ENCODE measurements at regions not wholly inside any gene's neighbourhood (a gene's known extent, or its start where the extent isn't known, plus 50 kb on each side); places are given as distances from the start of the nearest gene placed in this dataset.
"Not testable (repeated sequence)": the region's sequence is repeated elsewhere in the genome, so short reads cannot be mapped to it uniquely, and the experiment has no call there.

DNA sequence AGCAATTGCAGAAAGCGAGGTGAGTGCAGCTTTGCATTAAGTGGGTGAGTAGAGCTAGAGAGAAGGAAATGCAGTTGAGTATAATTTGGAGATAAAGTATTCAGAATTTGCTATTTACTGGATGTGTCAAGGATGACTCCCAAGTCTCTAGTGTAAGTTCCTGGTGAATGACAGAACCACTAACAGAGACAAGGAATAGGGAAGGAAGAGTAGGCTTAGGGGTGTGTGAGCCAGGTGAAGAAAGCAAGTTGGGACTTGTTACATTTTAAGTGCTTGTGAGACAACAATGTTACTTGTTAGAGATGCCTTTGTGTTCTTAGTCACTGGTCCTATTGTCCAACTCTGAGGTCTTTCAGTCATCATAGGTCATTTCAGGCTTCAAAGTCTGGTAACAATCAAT lies 70.8 kb downstream of the TBC1D26 start:
- H3K9me3 Mint-ChIP-seq; ATAC-seq (ENCODE audit: low read depth); H3K4me3 Mint-ChIP-seq; CTCF ChIA-PET; DNase-seq; H3K4me1 Mint-ChIP-seq; POLR2A ChIA-PET; H3K36me3 Mint-ChIP-seq (ENCODE audit: low read depth); H3K27ac Mint-ChIP-seq; H3K27me3 Mint-ChIP-seq; intact Hi-C loops (cut with micrococcal nuclease): not testable (repeated sequence)

DNA sequence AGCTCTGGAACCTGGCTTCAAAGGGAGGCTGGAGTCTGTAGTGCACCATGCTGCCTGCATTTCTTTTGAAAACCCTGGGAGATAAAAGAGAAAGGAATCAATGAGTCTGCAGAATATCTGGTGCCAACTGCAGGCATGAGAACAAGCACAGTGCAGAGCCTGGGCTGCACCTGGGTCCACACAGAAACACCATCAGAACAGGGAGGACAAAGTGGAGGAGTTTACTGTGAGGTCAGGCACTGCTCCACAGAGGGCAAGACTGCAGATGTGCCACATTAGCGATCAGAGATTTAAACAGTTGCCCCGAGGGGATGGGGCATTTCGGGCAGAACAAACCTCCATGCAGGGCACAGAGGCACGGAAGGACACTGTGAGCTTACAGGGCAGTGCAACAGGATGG lies 74.7 kb downstream of the TBC1D26 start:
- DNase-seq; intact Hi-C loops (cut with micrococcal nuclease); H3K36me3 Mint-ChIP-seq (ENCODE audit: low read depth); H3K27me3 Mint-ChIP-seq; POLR2A ChIA-PET; H3K9me3 Mint-ChIP-seq; CTCF ChIA-PET; ATAC-seq (ENCODE audit: low read depth); H3K4me3 Mint-ChIP-seq; H3K4me1 Mint-ChIP-seq; H3K27ac Mint-ChIP-seq: not testable (repeated sequence)

DNA sequence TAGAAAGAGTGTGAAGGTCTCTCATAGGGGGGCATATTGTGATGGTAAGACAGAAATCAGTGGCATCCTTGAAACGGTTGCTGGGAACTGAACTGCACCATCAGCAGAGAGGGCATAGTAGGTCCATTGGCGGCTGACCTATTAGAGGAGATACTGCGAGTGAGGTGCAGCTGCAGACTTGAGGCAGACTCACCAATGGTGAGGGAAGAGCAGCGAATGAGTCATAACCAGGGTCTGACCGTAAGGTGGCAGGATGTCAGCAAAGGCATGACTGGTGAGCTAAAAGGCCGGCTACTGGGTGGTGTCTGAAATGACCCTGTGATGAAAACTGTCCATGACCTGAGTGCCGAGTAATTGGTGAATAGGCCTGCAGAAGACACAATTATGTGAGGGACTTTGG lies 81.3 kb downstream of the TBC1D26 start:
- H3K27me3 Mint-ChIP-seq; DNase-seq; H3K27ac Mint-ChIP-seq; ATAC-seq (ENCODE audit: low read depth); H3K4me1 Mint-ChIP-seq; H3K36me3 Mint-ChIP-seq (ENCODE audit: low read depth); H3K4me3 Mint-ChIP-seq; H3K9me3 Mint-ChIP-seq; POLR2A ChIA-PET; CTCF ChIA-PET; intact Hi-C loops (cut with micrococcal nuclease): not testable (repeated sequence)

DNA sequence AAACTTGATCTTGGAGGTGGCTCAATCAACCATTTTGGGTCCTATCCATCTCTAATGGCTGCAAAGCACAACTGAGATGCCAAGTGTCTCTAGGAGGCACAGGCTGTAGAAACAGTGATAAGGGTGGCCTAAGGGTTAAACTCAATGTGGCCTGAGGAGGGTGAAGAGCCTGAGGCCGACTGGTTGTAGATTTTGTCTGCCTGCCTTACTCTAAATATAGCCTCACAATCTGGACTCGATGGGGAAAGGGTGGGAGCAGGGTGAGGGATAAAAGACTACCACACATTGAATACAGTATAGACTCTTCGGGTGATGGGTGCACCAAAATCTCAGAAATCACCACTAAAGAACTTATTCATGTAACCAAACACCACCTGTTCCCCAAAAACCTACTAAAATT lies 81.9 kb downstream of the TBC1D26 start:
- H3K27ac Mint-ChIP-seq; DNase-seq; ATAC-seq (ENCODE audit: low read depth); intact Hi-C loops (cut with micrococcal nuclease); H3K4me3 Mint-ChIP-seq; CTCF ChIA-PET; POLR2A ChIA-PET; H3K9me3 Mint-ChIP-seq; H3K27me3 Mint-ChIP-seq; H3K4me1 Mint-ChIP-seq; H3K36me3 Mint-ChIP-seq (ENCODE audit: low read depth): not testable (repeated sequence)

DNA sequence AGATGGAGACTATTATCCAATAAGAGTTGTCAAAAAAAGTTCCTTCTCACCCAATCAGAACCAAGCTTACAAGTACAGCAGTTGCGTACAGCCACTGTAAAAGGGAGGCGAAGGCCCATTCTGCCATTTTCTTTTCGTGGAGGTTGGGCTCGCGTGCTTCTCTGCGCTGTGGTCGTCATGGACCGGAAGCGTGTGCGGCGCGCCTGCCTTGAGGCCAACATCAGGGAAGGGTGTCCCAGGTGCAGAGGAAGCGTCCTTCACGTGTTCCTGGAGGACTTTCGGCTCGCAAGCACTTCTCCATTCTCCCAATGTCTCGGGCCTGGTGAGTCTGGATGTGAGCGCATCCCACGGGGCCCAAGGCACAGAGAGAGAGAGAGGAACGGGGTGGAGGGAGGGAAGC lies 85.8 kb downstream of the TBC1D26 start:
- DNase-seq; CTCF ChIA-PET; intact Hi-C loops (cut with micrococcal nuclease); POLR2A ChIA-PET; H3K27ac Mint-ChIP-seq; H3K36me3 Mint-ChIP-seq (ENCODE audit: low read depth); H3K9me3 Mint-ChIP-seq; H3K4me3 Mint-ChIP-seq; H3K4me1 Mint-ChIP-seq; H3K27me3 Mint-ChIP-seq; ATAC-seq (ENCODE audit: low read depth): not testable (repeated sequence)

DNA sequence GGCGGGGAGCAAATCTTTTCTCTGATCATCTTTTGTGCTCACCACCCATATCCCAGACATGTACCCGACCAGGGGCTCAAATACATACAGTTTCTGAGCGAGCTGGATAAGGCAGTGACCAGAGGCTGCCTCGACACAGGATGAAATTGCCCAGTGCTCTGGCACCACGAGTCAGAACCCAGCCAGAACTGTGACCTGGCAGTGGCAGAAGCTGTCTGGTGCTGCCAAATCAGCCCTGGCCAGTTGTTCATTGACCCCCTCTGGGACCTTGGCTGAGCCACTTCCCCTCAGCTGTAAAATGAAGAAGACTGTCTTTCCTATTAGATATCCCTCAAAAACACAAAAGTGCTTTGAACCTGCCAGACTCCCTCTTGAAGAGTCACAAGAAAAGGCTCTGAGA lies 90.2 kb downstream of the TBC1D26 start:
- H3K27me3 Mint-ChIP-seq; H3K27ac Mint-ChIP-seq; intact Hi-C loops (cut with micrococcal nuclease); H3K4me3 Mint-ChIP-seq; DNase-seq; ATAC-seq (ENCODE audit: low read depth); H3K36me3 Mint-ChIP-seq (ENCODE audit: low read depth); H3K4me1 Mint-ChIP-seq; H3K9me3 Mint-ChIP-seq; POLR2A ChIA-PET; CTCF ChIA-PET: not testable (repeated sequence)

DNA sequence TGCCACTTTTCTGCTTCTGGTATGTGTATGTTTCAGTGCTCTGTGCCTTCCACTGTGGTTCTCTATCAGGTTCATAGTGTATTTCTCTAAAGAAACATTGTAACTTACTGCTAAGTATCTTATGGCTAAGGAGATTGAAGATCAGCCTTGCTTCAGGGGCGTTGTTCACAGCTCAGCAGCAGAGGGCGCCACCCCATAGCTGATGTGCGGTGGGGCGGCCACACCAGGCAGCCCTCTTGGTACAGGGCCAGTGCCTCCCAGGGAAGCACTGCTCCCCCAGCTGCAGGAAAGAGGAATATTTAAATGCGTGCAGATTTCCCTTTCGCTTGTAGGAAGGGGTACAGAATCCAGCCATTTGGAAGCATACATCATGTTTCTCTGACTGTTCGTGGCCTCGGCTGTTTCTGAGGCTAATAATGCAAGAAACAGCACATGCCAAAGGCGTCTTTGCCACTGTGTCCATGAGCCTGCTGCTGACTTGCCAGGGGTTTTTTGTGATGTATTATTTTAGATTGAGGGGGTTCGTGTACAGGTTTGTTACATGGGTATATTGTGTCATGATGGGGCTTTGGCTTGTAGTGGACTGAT lies 96.7 kb downstream of the TBC1D26 start:
- intact Hi-C loops (cut with micrococcal nuclease) = loop anchor here (1.0 kb wide), 1 partner anchor 169 kb away; no protein-coding TSS in a partner anchor
- H3K27me3 Mint-ChIP-seq; POLR2A ChIA-PET; H3K4me1 Mint-ChIP-seq; H3K4me3 Mint-ChIP-seq; H3K9me3 Mint-ChIP-seq; H3K27ac Mint-ChIP-seq; H3K36me3 Mint-ChIP-seq (ENCODE audit: low read depth): not testable (repeated sequence)
- peak; percentile 53 for DNase-seq
- peak; percentile 68 for ATAC-seq (ENCODE audit: low read depth)
- CTCF ChIA-PET = interaction anchor here (3.6 kb wide), 1 partner anchor 170 kb away, joined by 25 read pairs; the partner anchor contains the start of genes TTC19 and ZSWIM7

DNA sequence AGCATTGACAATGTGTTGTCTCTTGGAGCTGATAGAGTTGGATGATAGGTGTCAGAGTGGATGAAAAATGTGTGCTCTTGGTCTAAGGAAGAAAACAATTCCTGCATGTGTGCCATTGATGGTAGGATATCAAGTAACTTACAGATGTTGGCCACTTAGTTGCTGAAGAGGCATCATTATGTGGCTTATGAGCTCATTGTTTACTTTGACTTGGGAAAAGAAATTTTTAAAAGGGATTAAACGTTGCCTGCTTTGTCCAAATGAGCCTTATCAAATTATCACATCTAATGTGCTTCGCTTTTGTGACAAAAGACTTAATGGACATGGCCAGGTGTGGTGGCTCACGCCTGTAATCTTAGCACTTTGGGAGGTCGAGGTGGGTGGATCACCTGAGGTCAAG lies 98.1 kb downstream of the TBC1D26 start:
- CTCF ChIA-PET = interaction anchor here (3.6 kb wide), 1 partner anchor 168 kb away, joined by 25 read pairs; the partner anchor contains the start of genes TTC19 and ZSWIM7
- H3K27ac Mint-ChIP-seq; intact Hi-C loops (cut with micrococcal nuclease); H3K4me3 Mint-ChIP-seq; H3K36me3 Mint-ChIP-seq (ENCODE audit: low read depth); H3K27me3 Mint-ChIP-seq; H3K4me1 Mint-ChIP-seq; DNase-seq; H3K9me3 Mint-ChIP-seq; ATAC-seq (ENCODE audit: low read depth); POLR2A ChIA-PET: not testable (repeated sequence)

DNA sequence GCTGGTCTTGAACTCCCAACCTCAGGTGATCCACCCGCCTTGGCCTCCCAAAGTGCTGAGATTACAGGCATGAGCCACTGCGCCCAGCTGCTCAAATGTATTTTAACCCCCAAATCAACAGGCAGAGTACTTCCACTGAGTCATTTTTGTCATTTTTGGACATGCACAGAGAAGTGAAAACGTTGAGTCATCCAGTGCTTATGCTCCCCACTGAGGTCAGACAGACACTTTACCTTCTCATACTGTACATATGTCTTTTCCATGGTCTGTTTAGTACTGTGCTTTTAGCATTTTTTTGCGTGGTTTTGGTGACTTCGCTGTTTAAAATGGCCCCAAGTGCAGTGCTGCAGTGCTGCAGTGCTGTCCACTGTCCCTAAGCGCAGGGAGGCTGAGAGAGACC lies 99.1 kb downstream of the TBC1D26 start:
- DNase-seq; H3K36me3 Mint-ChIP-seq (ENCODE audit: low read depth); intact Hi-C loops (cut with micrococcal nuclease); H3K27me3 Mint-ChIP-seq; H3K4me3 Mint-ChIP-seq; H3K4me1 Mint-ChIP-seq; H3K9me3 Mint-ChIP-seq: not testable (repeated sequence)
- peak overlapping the region; percentile 47 for H3K27ac Mint-ChIP-seq
- peak; percentile 77 for ATAC-seq (ENCODE audit: low read depth)
- CTCF ChIA-PET = interaction anchor here (3.6 kb wide), 1 partner anchor 167 kb away, joined by 25 read pairs; the partner anchor contains the start of genes TTC19 and ZSWIM7
- POLR2A ChIA-PET = interaction anchor here (0.7 kb wide), 1 partner anchor 128 kb away, joined by 8 read pairs; no protein-coding TSS in a partner anchor

DNA sequence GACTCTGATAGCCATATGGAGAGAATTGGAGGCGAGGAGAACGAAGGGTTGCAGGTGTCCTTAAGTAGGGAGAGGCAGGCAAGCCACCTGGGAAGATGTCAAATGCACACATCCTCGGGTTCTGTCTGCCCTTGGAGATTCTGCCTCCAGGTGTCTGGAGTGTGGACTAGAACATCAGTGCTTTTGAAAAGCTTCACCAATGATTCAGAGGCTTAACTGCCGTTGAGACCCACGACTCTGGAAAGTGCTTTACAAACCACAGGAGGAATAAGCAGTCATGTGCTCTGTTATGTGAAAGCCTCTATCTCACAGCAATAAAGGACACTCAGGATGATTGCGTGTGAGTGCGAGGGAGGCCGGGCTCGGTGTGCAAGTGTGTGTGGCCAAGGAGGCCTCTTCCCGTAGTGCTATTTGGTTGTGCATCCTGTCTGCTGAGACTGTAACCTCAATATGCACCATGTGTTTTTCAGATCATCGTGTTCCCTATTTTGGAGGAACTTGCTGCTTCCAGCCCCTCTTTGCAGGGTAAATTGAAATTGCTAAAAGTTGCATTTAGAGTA lies 100.9 kb downstream of the TBC1D26 start:
- POLR2A ChIA-PET; H3K27ac Mint-ChIP-seq; H3K36me3 Mint-ChIP-seq (ENCODE audit: low read depth); H3K4me1 Mint-ChIP-seq; H3K9me3 Mint-ChIP-seq; DNase-seq; intact Hi-C loops (cut with micrococcal nuclease); H3K4me3 Mint-ChIP-seq; CTCF ChIA-PET; H3K27me3 Mint-ChIP-seq: not testable (repeated sequence)
- ATAC-seq (ENCODE audit: low read depth) = peak; percentile 29

DNA sequence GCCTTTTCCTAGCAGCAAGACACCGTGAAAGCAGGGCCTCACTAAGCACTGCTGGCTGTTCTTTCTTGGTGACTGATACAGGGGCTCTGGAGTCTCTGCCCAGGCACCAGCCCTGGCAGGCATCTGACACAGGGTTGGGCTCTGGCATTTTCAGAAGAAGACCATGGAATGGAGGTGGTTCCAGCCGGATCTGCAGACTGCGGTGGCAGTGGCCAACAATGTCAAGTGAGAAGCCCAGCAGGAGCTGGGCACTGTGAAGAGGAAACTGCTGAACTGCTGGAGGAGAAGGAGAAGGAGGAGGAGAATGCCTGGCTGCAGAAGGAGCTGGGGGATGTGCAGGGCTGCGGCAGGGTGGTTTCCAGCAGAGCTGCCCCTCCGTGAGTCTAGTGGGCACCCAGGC lies 101.8 kb downstream of the TBC1D26 start:
- DNase-seq; H3K4me3 Mint-ChIP-seq; H3K9me3 Mint-ChIP-seq; ATAC-seq (ENCODE audit: low read depth); intact Hi-C loops (cut with micrococcal nuclease); H3K27me3 Mint-ChIP-seq; H3K4me1 Mint-ChIP-seq; POLR2A ChIA-PET; H3K27ac Mint-ChIP-seq; H3K36me3 Mint-ChIP-seq (ENCODE audit: low read depth); CTCF ChIA-PET: not testable (repeated sequence)

DNA sequence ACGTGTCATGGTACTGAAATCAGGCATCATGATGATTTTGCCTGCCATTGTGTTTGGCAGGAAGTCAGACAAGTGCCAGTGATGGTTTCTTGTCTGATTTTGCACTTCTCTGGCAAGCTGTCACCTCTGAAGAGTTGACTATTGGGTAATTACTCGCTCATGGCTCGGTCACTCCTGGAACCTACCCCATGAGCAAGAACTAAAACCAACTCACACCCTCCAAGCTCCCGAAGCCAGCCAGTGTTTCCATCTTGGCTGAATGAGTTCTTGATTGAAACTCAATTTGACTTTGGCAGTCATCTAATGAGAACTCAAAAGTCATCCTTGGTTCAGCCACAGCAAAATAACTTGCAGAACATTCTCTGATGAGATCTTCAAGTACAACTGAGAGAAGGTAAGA lies 103.4 kb downstream of the TBC1D26 start:
- CTCF ChIA-PET; H3K36me3 Mint-ChIP-seq (ENCODE audit: low read depth); H3K9me3 Mint-ChIP-seq; POLR2A ChIA-PET; H3K27me3 Mint-ChIP-seq; intact Hi-C loops (cut with micrococcal nuclease); H3K4me3 Mint-ChIP-seq; DNase-seq; ATAC-seq (ENCODE audit: low read depth); H3K4me1 Mint-ChIP-seq; H3K27ac Mint-ChIP-seq: not testable (repeated sequence)

Data from activated B cell treated with CpG ODN at 0.5 μM for 24 hours (primary cell).